ENCODE measurements at regions not wholly inside any gene's neighbourhood (a gene's known extent, or its start where the extent isn't known, plus 50 kb on each side); places are given as distances from the start of the nearest gene placed in this dataset.

DNA sequence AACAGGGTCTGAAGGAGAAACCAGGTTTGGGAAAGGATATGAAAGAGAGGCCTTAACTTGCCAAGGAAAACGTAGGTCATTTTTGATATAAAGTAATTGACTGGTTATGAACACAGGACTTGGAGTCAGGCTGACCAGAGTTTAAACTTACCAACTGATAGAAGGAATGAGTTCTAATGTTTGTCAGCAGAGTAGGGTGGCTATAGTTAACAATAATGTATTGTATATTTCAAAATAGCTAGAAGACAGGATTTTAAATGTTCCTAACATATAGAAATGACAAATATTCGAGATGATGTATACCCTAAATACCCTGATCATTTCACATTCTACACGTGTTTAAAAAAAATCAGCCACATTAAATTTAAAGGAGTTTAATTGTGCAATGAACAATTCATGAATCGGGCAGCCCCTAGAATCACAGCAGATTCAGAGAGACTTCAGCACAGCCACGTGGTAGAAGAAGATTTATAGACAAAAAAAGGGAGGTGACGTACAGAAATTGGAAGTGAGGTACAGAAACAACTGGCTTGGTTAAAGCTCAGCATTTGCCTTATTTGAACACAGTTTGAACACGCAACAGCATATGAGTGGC is 52.5 kb upstream of the PLEKHG7 start:
- no peak for DNase-seq

DNA sequence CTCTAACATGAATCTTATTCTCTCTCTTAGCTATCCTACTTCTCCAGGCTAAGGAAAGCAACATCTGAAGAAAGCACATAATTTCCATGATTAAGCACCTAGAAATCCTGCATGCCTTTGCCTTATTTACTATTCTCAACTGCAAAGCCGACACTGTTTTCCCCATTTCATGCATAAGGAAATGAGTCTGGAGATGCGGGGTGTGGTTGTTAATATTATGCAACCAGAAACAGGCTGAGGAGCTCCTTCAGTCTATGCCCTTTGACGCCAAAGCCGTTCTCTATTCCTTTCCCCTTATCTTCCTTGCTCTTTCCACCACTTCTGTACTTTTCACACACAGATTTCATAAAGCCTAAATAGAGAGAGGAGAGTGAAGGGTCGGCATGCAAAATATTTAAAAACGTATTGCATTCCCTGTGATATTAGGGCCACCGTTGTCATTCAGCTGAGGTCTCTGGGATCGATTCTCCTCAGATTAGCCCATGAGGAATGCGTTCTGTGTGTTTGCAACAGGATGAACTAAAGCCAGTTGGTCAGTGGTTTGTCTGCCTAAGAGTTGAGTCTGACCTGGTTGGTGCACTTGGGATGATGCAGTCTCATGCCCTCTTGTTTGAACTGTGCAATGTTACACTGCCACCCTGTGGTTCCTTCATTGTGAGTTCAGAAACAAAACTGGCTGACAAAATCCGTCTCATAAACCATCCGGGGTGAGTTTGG is 53.1 kb upstream of the PLEKHG7 start:
- peak; percentile 55 for DNase-seq

DNA sequence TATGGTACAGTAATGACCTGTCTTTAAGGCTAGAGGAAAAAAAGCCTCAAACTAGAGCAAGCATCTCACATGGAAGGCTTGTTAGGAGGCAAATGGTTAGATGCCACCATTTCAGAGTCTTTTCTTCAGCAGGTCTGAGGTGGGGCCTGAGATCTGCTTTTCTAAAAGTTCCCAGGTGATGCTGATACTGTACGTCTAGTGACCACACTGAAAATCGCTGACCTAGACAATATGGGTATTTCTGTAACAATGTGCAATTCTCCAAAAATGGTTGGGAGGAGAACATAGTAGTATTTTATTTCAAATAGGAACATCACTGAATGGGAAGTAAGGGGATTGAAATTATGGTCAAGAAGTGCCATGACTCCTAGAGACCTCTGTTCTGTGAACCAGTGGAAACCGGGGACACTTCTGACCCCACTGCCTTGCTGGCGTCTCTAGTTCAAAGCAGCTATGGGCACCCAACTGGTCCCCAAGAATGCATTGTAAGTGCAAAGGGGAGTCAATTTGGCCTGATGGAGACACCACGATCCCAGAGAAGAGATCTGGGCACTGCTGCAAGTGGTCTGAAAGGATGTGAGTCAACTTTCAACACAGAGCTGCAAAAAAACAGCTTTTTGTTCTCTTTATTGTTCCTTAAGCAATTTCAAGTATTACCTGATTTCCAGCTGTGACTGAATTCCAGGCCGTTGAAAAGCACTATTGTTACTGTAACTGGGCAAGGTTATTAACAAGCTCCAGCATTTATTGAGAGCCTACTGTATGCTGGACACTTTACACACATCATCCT is 54.4 kb upstream of the PLEKHG7 start:
- no peak for DNase-seq

DNA sequence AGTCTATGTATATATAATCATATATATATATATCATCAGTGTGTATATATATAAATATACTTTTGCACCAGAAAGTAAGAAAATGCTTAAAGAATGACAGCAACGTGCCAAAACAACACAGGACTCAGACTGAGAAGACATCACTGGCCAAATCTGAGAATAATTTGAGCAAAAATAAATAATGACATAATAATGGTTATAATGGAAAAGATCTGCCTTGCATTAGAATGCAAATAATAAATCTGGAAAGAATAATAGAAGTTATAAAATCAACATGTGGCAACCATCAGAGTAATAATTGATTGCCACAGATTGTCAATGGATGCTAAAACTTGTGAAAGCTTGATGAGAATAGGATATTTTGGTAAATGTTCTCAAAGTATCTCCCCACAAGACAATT is 61.5 kb upstream of the PLEKHG7 start:
- DNase-seq: no peak

DNA sequence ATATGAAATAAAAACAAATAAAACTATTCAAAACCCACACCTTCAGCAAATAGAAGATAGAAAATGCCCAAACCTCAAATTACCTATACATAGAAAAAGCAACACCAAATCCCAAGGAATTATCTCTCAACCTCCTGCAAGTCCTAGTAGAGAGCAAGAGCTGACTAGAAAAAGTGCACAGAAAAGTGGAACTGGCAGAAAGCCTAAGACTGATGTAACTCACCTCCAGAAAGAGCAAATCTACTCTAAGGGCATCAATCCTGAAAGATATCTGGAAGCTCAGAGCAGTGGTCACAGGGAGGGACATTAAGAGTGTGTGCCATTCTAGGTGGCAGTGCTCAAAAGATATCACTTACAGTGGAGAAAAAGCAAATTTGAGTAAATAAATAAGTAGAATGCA is 62.1 kb upstream of the PLEKHG7 start:
- no peak for DNase-seq

DNA sequence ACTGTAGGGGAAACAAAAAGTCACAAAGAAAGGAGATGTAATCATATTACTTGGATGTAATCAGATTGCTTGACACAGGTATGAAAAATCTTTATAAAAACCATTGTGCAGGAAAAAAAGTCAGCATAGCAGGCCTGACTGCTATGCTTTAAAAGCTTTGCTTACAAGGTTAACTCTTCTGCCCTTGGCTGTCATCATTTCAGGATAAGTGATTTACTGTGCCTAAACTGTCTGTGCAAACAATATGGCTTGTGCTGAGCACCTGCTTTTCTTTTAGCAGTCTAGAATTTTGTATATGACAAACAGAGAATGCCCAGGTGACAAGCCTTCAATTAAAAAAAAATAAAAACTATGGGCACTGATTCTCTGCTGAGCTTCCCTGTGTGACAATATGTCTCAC is 63.8 kb upstream of the PLEKHG7 start:
- no peak for DNase-seq

DNA sequence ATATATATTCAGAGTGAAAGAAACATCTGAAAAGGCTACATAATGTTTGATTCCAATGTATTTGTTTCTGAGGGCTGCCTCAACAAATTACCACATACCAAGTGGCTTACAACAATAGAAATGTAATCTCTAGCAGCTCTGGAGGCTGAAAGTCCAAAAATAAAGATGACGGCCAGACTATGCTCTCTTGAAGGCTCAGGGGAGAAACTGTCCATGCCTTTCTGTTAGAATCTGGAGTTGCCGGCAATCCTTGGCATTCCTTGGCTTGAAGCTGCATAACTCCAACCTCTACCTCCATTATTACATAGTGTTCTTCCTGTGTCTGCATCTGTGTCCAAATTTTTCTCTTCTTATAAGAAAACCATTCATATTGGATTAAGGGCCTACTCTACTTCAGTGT is 68.1 kb upstream of the PLEKHG7 start:
- DNase-seq: no peak

DNA sequence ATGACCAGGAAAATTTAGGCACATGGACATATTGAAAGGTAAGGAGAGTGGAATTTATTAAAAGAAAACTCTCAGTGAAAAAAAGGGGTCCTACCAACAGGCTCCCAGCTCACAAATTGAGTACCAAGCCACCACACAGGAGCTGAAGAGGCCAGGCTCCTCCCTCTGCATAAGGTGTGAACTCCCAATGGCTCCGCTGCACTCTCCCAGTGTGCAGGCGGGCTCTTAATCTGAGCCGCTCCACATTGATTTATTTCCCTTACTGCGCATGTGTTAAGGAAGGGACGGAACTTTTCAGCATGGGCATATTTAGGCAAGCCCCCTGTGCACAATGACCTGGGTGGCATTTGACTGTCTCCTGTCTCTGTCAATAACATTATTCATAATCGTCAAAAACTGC is 68.6 kb upstream of the PLEKHG7 start:
- no peak for DNase-seq

DNA sequence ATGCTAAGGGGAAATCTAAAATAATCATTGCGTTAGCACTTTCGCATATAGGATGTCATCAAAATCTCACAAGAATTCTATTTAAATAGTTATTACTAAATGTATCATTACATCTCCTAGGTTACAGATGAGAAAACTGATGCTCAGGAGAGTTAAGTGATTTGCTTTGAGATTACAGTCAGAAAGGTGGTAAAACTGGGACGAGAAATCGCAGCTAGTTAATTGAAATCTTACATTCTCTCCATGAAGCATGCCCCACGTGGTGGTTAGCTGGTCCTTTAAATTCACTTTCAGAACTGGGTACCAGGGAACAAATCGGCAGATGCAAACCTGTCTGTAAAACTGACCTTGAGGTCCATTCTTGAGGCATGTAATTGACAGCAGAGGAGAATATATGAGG is 71.8 kb upstream of the PLEKHG7 start:
- DNase-seq: no peak

DNA sequence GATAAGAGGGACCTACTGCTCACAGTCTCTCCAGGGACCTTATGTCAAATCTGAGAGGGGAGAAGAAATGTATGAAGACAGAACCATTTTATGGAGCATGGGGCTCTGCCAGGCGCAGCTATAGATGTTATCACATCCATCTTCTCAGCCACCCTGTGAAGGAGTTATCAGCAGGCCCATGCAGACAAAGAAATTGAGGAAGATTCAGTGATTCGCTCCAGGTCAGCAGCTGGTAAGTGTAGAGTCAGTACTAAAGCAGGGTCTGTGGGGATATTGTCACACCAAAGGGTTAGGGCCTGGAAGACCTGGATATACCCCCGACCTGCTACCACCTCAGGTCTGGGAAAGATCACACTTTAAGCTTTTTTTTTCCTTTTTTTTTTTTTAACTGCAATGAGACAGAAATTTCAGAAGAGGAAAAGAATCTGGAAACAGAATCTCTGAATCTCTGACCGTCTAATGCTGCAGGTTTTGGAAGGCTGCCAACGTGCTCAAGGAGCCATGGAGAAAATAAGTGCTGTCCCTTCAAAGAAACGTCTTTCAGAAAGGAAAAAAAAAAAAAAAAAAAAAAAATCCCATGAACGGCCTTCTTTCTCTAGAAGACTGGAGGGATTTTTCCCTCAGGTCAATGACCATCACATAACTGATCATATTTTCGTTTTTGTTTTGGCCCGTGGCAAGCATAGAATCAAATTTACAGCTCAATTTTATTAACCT is 73.3 kb upstream of the PLEKHG7 start:
- DNase-seq: no peak

DNA sequence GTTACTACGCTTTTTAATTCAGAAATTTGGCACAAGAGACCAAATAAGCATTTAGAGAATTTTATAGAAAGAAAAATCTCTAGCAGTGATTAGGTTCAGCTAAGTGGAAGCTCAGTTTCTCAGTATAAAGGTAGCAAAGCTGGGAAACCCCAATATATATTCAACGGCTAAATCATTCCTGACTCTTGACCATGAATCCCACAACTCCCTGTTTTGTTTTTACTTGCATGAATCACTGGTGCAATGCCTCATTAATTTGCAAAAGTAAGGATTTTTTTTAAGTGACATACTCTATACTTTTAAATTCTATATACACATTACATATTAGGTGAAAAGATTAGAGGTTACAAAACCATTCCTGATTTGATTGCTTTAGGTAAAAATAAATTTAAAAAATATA is 74.3 kb upstream of the PLEKHG7 start:
- no peak for DNase-seq

DNA sequence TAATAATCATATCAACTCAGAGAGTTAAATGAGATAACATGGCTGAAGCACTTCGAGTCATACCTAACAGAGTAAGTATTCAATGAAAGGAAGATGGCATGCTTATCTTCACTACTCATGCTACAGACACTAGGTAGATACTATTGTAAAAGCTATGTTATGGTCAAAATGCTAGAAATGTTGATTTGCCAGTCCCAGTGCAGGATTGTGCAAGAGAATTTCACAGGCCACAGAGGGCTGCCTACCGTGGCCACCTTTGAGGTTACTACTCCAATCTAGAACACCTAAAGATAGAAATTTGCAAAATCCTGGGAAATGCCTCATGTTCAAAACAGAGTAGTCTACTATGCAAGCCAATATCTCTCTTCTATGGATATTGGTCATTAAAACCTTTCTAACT is 75.3 kb upstream of the PLEKHG7 start:
- no peak for DNase-seq

DNA sequence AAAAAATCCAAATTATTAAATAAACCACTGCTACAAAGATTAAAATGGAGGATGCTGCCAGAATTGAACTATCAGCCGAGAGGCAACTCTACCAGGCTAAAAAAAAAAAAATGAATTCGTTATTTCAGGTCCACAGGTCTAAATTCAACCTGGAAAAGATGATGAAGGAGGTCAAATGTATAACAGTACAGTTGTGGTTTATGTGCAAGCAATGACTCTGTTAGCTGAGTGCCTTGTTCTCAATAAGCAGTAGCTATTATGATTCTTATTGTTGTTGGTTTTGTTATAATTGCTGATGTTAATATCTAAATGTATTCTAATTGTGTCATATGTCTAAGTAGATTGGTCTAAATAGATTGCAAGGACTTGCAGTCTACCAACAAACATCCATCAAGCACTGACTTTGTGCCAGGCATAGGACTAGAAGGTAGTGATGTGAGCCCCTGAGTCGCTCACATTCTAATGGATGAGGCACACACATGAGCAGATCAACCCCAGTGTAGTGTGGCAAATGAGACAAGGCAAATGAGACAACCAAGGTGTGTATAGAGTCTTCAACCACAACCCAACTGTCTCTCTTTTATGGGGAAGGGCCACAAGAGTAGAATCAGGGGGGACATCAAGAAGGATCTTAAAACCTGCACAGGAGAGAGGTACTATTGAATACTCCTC is 77.0 kb upstream of the PLEKHG7 start:
- DNase-seq: no peak

DNA sequence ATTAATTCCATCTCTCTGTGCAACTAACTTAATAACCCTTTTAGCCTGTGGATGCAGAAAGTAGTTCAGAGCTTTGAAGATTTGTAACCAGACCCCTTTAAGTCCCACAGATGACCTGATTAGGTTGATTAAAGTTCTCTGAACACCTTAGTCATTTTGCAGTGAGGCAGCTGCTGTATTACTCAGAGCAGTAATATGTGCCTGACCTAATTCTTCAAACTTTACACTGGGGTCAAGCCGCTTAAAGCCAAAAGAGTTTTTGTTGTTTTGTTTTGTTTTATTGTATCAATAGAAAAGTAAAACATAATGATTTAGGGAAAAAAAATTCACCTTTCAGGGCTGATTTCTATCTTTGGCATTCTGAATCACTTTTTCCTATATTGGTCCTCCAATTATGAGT is 78.6 kb upstream of the PLEKHG7 start:
- DNase-seq: peak; percentile 31

DNA sequence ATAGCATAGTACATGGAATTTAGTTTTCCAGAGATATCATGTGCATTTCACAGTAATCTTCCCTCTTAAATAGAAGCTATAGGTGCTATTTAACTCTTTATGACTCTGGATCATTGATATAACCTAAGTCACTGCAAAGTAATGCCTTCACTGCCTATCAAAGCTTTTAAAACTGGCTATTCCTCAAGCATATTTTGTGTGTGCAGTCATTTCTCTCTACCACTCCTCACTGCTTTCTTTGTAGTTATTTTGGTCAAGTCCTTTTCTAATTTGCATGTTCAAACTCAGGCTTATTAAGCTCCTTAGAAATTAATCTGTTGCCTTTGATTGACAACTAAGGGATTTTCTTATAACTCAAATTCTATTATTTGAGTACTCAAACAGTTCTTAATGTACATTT is 79.4 kb upstream of the PLEKHG7 start:
- no peak for DNase-seq

DNA sequence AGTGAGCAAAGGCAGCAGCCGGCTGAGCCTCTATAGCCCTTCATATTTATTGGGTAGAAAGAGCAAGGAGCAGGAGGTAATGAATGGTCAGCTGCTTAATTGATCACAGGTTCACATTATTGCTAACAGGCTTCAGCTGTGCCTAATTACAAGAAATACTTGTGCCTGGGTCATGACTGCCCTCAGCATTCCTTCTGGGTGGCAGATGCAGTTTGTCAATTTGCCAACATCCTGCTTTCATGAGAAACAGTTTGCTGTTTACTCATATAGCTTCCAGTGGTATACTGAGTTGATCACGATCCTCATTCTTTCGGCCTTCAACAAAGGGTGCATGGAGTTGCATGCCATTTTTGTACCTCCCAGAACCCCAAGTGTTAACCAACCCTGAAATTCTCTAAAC is 81.0 kb upstream of the PLEKHG7 start:
- DNase-seq: no peak

DNA sequence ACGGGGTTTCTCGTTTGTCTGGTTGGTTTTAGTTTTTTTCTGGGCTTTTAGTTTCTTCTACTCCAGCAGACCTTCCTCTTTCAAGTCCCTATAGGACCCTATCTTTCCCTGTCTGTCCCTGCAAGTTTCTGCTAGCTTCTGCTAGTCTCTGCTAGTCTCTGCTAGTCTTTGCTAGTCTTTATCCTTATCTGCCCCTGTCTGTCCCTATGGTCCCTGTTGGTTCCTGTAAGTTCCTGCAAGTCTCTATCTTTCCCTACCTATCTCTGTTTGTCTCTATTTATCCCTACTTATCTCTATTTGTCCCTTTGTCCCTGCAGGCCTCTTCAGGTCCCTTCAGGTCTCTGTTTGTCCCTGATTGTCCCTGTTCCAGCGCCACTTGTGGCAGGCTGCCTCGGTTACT is 81.5 kb upstream of the PLEKHG7 start:
- DNase-seq: no peak

DNA sequence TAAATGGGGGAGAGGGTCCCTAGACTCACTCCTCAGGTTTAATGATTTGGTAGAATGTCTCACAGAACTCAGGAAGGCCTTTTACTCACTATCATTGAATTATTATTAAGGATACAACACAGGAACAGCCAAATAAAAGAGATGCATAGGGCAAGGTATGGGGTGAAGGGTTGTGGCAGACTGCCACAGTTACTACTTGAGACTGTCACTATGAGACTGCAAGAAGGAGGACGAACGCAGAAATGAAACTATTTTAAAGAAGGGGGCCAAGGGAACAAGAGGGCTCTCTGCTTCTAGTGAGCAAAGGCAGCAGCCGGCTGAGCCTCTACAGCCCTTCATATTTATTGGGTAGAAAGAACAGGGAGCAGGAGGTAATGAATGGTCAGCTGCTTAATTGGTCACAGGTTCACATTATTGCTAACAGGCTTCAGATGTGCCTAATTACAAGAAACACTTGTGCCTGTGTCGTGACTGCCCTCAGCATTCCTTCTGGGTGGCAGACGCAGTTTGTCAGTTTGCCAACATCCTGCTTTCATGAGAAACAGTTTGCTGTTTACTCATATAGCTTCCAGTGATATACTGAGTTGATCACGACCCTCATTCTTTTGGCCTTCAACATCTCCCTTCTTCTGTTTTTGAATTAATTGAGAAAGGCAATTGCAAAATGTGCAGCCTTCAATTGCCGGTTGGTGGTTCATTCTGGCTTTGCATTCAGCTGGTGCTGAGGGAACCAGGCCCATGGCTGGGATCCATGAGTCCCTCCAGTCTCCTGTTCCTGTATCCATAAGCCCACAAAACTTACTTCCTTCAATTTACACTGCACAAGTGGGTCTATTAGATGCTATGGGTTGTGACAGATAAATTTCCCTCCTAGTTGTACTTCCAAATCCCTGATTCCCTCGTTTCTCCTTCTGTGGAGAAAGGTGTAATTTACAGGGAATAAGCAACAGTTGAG is 82.8 kb upstream of the PLEKHG7 start:
- DNase-seq: no peak

DNA sequence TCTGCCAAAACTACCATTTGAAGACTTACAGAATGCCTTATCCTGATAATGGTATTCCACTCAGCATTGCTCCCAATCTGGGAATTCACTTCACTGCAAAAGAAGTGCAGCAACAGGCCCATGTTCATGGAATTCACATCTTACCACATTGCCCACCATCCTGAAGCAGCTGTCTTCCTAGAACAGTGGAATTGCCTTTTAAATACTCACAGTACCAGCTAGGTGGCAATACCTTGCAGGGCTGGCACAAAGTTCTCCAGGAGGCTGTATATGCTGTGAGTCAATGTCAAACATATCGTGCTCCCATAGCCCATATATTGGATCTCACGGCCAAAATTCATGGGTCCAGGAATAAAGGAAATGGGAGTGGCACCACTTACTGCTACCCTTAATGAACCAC is 83.8 kb upstream of the PLEKHG7 start:
- DNase-seq: no peak

DNA sequence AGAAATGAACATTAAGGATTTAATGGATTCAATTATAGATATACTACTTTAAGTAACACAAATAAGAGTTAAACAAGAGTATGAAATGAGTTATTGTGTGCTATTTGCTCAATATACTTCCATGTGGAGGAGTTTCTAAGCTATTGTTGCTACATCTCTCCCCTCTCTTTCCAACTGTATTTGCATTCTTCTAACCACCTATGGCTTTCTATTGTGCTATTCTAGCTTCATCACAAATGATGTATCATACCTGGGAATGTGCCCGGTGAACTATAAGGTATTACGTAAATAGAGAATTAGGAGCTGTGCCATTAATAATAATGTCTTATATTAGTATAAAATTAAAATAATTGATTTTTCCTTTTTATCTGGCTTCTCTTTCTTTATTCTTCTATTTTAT is 87.1 kb upstream of the PLEKHG7 start:
- peak; percentile 21 for DNase-seq

DNA sequence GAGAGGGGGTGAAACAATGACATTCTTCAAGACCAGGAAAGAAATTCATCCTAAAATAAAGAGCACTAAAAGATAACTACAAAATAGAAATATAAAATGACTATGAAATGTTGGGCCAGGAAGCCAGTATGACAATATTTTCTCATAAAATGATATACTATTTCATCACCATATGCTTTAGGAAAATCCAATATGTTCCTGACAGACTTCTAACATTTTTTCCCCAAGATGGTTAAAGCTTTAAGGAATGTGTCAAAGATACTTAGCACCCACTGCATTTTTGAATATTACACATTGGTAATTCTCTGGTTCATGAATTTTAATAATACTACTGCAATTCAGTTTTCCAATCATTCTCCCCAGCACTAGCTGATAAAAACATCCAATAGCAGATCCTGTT is 87.7 kb upstream of the PLEKHG7 start:
- DNase-seq: no peak

DNA sequence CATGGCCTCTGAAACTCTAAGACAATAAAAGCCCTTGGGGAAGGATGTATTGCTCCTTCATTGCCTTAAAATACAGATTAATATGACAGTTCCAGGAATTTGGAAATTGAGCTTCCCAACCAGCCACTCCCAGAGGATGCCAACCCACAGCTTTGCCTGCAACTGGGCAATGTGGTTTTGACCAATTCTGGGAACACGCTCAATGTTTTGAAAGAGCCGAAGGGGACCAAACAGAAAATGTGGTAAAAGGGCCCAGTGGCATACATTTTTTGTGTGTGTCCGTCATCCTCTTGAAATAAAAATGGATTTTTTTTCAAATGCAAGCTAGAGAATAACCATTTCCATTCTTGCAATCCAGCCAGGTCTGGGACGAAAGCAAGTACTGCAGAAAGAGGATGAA is 88.3 kb upstream of the PLEKHG7 start:
- DNase-seq: no peak

All from NCI-H226 (cell line).